KMS-11 (cell line): ENCODE measurements at regions not wholly inside any gene's neighbourhood (a gene's known extent, or its start where the extent isn't known, plus 50 kb on each side); places are given as distances from the start of the nearest gene placed in this dataset.

ENCODE experiments used
- H2AFZ ChIP-seq: fragments of 200-600 bp; sonication (generic); 2 replicates; pipeline ENCODE4 v1.6.1; 2016; ENCODE audit warnings: antibody characterized with exemption, mixed run types, low read depth
- H3K27ac ChIP-seq: fragments of 200-600 bp; sonication (generic); 2 replicates; pipeline ENCODE4 v1.6.1; 2016; ENCODE audit warnings: mild to moderate bottlenecking, mixed run types
- H3K27me3 ChIP-seq: fragments of 200-600 bp; sonication (generic); 2 replicates; pipeline ENCODE4 v1.6.1; 2017; ENCODE audit warnings: mild to moderate bottlenecking, low read depth, mixed run types, moderate library complexity; ENCODE audit not compliant: insufficient read depth
- H3K36me3 ChIP-seq: fragments of 200-600 bp; sonication (generic); 2 replicates; pipeline ENCODE4 v1.6.1; 2017; ENCODE audit warnings: mild to moderate bottlenecking, mixed run types; ENCODE audit not compliant: insufficient read depth
- H3K4me1 ChIP-seq: fragments of 200-600 bp; sonication (generic); 2 replicates; pipeline ENCODE4 v1.6.1; 2016; ENCODE audit warnings: mild to moderate bottlenecking, low read depth, mixed run types; ENCODE audit not compliant: poor library complexity, severe bottlenecking
- H3K4me2 ChIP-seq: fragments of 200-600 bp; sonication (generic); 2 replicates; pipeline ENCODE4 v1.7.0; 2016; ENCODE audit warnings: mild to moderate bottlenecking, mixed run types
- H3K4me3 ChIP-seq: fragments of 200-600 bp; sonication (generic); IDR thresholded peaks from 2 replicates; pipeline ENCODE4 v1.6.1; 2017; ENCODE audit warnings: low read depth, low read length, mixed read lengths; ENCODE audit not compliant: insufficient read depth
- H3K79me2 ChIP-seq: fragments of 200-600 bp; sonication (generic); 2 replicates; pipeline ENCODE4 v1.6.1; 2016; ENCODE audit warnings: low read depth, mixed run types; ENCODE audit not compliant: insufficient read depth
- H3K9ac ChIP-seq: fragments of 200-600 bp; sonication (generic); 2 replicates; pipeline ENCODE4 v1.6.1; 2016; ENCODE audit warnings: mild to moderate bottlenecking, mixed run types
- H4K20me1 ChIP-seq: fragments of 200-600 bp; sonication (generic); 2 replicates; pipeline ENCODE4 v1.6.1; 2016; ENCODE audit warnings: mild to moderate bottlenecking, mixed run types; ENCODE audit not compliant: insufficient read depth
- CTCF ChIP-seq: fragments of 200-600 bp; sonication (generic); conservative IDR thresholded peaks from 2 replicates; pipeline ENCODE4 v1.6.1; 2017; ENCODE audit warnings: low read depth, mild to moderate bottlenecking, antibody characterized with exemption, low read length, moderate library complexity, mixed read lengths

- H3K79me2 ChIP-seq: no peaks in the 10 kb centered on the region
- no peak overlapping the region for H3K27ac ChIP-seq
- no peaks in the 10 kb centered on the region for H3K27me3 ChIP-seq
- no peak overlapping the region for H2AFZ ChIP-seq
- no peaks in the 10 kb centered on the region for H3K36me3 ChIP-seq
- TF ChIP-seq CTCF: no peak
- H3K4me3 ChIP-seq: no peak overlapping the region
- no peaks in the 10 kb centered on the region for H4K20me1 ChIP-seq
- no peak overlapping the region for H3K9ac ChIP-seq
- no peaks in the 10 kb centered on the region for H3K4me1 ChIP-seq
- H3K4me2 ChIP-seq: no peak overlapping the region
These were observed 183.5 kb upstream of the GDNF start for GRCh38 chr5:38023371-38023770.

GRCh38 chr5:38022631-38023030, 182.8 kb upstream of the GDNF start:
- H3K4me2 ChIP-seq: no peak overlapping the region

GRCh38 chr5:38018016-38018415, 178.2 kb upstream of the GDNF start:
- TF ChIP-seq CTCF: no peak
- no peak overlapping the region for H3K9ac ChIP-seq
- no peaks in the 10 kb centered on the region for H3K27me3 ChIP-seq

More at GRCh38 chr5:38022631-38023030, 182.8 kb upstream of the GDNF start:
- Histone ChIP-seq H2AFZ (no peak overlapping the region), H3K9ac (no peak overlapping the region), H3K4me1 (no peaks in the 10 kb centered on the region), H3K27ac (no peak overlapping the region), H3K36me3 (no peaks in the 10 kb centered on the region), H3K4me3 (no peak overlapping the region), H3K79me2 (no peaks in the 10 kb centered on the region), H3K27me3 (no peaks in the 10 kb centered on the region), H4K20me1 (no peaks in the 10 kb centered on the region)
- TF ChIP-seq CTCF: no peak

DNA sequence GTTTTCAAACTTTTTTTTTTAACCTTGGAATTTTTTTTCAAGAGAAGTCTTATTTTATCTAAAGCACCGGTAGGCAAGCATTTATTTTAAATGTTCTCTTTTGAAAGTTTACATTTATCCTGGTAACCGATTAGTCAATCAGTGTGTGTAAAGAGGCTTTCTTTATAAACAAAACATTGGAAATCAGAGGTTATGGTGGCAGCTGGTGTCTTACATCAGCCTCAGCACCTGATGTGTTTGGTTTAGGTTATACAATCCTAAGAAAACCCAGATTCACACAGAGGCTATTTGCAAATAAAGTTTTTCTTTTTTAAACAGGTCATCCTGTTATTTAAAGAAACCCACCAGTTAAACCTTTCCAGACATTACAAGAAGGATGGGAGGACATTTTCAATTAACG, 173.3 kb upstream of the GDNF start:
- Histone ChIP-seq H4K20me1 (no peaks in the 10 kb centered on the region), H3K4me3 (no peak overlapping the region), H3K79me2 (no peaks in the 10 kb centered on the region), H3K27me3 (no peaks in the 10 kb centered on the region), H3K27ac (no peak overlapping the region), H3K4me1 (peaks cover 21% of the 10 kb centered on the region), H3K4me2 (no peak overlapping the region), H2AFZ (no peak overlapping the region), H3K9ac (no peak overlapping the region), H3K36me3 (no peaks in the 10 kb centered on the region)
- no peak for TF ChIP-seq CTCF

More at GRCh38 chr5:38018016-38018415, 178.2 kb upstream of the GDNF start:
- H4K20me1 ChIP-seq: no peaks in the 10 kb centered on the region
- no peaks in the 10 kb centered on the region for H3K79me2 ChIP-seq
- no peak overlapping the region for H3K27ac ChIP-seq
- no peaks in the 10 kb centered on the region for H3K36me3 ChIP-seq
- no peaks in the 10 kb centered on the region for H3K4me1 ChIP-seq
- no peak overlapping the region for H2AFZ ChIP-seq
- no peak overlapping the region for H3K4me3 ChIP-seq
- no peak overlapping the region for H3K4me2 ChIP-seq
